GM21825 (cell line): ENCODE measurements at regions not wholly inside any gene's neighbourhood (a gene's known extent, or its start where the extent isn't known, plus 50 kb on each side); places are given as distances from the start of the nearest gene placed in this dataset.

ENCODE experiments used
- ATAC-seq: cut with Tn5 transposase; IDR thresholded peaks from one replicate; pipeline ENCODE4 v1.9.1; 2021; ENCODE audit warnings: mild to moderate bottlenecking, moderate library complexity; ENCODE audit not compliant: unreplicated experiment

DNA sequence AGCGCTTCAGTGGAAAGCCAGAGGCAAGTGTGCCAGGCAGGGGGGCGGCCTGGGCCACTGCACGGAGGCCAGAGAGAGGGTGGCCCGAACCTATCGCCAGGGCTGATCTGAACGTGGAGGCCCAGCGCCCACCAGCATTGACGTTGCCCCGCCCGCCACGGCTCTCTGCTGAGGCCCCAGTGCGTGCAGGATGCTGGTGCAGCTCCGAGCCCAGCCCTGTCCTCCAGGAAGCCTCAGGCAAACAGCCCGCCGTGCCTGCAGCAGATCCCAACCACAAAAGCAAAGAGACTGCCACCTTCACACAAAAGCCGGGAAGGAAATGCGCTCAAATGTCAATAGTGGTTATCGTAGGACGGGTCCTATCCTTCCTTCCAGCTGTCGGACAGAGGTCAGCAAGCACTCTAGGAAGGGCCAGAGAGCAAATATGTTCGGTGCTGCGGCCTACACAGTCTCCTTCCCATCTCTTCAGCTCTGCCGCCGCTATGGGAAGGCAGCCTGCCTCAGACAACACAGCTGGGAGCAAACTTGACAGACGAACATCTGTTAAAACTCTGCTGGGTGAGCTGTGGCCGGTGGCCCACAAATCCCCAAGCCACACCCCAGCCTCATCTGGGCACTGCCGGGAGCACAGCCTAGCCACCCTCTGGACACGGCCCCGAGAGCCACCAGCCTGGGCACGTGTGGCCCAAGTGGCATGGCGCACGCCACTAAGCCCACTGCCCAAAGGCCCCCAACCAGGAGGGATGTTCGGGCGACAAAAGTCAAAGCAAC is 146.2 kb downstream of the CRYBB2 start:
- ATAC-seq, result no peak

DNA sequence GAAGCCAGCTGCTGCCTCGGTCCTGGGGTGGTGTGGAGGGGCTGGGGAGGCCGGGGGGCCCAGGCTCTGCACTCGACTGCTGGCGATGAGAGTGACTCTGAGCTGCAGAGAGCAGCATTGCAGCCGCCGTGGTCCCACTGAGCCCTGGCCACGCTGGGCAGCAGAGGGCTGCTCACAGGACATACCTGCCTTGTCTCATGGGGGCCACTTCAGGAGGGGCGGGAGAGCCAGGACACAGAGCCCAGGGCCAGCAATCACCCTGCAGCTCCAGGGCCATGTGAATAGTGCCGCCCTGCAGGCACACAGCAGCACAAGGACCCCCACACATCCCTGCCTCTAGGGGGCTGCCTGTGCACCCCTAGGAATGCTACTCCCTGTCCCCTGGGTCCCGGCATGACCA is 147.0 kb downstream of the CRYBB2 start:
- ATAC-seq, result no peak

DNA sequence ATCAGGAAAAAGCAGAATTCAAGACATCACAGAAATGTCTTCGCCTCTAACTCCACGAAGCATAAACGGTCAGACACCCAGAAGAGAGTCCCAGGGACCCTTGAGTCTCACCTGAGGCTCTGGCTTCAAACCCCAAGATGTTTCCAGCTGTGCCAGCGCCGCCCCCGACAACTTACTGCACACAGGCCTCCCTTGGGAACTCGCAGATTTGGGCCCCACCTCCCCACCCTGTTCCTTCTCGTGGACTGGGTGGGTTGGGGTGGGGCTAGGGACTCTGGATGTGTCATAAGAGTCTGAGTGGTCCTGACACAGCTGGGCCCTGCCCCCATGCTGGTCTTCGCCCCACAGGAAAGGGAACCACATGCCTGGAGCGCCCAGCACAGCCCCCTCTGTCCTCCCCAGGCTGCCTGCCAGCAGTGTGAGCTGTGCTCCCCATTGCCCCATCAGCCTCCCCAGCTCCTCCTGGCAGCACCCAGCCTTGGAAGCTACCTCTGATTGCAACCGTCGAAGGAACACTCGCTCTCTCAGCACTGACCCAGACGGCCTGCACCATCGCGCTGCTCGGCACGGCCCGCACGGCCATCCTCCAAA is 147.5 kb downstream of the CRYBB2 start:
- ATAC-seq, result no peak

DNA sequence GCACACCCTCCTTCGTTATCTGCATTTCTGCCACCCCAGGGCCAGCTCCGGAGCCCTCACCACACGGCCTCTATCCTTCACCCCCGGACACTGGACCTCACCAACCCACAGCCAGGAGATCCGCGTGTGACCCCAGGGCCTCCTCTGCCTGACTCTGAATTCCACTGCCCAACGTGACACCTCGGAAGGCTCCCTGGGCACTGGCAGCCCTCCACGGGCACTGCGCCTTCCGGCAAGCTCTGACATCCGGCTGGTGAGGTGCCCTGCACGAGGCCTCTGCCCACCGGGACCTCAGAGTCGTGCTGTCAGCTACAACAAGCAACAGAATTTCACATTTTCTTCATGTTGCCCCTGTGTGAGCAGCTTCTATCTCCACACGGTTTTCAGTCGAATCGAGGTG is 148.3 kb downstream of the CRYBB2 start:
- ATAC-seq, result no peak

DNA sequence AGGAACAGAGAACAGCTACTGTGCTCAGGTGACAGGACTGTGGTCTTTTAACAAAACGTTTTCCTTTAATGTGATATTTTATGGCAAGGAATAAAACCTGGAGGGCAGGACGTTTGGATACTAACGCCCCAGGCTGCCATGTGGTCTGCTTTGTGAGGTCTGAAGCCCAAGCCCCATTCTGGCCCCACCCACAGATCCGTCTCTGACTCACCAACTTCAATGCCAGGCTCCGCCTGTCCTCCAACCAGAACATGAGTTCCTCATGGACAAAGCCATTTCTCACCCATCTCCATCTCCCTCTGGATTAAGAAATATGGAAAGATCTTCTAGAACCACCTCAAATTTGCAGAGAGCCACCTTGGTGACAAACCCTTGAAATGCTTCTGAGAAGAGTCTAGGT is 148.8 kb downstream of the CRYBB2 start:
- no peak for ATAC-seq

DNA sequence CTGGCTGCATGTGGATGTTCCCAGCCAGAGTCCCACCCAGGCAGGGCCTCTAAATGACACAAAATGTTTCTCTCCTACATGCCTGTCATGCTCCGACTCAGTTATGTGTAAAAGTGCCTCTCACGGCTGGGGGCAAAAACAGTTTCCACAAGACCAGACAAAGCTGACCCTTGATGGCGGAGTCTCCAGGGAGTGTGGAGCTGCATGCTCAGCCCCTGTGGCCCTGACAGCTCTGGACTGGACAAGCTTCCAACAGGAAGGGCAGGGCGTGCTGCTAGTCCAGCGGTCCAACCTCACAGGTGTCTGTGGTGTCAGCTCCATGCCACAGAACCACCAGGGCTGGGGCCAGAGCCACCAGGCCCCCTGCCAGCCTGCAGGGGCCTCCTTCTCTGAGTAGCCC is 149.6 kb downstream of the CRYBB2 start:
- no peak for ATAC-seq

DNA sequence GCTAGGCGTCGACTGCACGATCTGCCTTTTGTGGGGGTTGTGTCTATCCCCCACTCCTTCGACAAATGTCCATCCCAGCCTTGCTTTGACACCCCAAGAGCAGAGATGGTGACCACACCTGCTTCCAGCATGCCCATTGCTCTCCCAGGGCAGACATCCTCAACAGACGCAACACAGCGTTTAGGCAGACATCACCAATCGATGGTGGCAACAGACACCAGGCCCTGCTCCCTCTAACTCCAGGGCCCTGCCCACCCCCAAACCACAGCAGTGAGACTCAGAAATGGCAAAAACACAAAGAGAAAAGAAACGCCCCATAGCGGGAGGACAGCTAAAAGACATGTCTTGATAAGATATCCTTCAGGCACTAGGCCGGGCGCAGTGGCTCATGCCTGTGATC is 150.9 kb downstream of the CRYBB2 start:
- no peak for ATAC-seq

DNA sequence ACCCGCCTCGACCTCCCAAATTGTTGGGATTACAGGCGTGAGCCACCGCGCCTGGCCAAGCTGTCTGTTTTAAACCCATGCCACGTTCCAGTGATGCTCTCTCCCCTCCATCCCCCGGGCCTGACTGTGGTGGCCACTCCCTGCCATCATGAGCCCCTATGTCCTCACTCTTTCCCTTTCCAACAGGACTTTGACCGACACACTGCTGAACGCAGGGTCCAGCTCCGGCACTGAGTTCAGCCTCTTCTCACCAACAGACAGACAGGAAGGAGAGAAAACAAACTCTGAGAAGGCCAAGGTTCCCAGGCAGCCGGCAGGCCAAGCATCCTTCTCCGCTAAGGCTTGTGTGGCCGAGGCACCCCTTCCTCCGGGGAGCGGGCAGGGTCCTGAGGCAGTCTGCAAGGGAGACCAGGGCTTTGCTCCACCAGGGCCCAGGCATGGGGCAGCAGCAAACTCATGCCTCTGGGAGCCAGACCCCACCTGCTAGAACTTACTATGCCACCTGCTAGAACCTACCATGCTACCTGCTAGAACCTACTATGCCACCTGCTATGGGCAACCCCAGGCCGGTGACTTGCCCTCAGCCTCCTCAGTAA is 152.7 kb downstream of the CRYBB2 start:
- ATAC-seq, result no peak

DNA sequence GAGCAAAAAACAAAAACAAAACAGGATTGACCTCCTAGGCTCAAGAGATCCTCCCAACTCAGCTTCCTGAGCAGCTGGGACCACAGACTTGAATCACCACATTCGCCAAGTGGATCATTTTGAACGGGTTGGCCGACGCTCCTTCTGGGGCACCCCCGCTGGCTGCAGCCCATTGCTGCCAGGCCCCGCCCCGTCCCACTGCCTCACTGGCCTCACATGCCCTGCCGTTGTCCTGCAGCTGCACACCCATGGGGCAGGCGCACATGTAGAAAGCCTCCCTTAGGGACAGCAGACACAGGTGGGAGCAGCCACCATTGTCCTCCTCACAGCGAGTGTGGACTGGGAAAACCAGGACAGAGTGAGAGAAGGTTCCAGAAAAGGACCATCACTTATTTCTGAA is 154.5 kb downstream of the CRYBB2 start:
- no peak for ATAC-seq

DNA sequence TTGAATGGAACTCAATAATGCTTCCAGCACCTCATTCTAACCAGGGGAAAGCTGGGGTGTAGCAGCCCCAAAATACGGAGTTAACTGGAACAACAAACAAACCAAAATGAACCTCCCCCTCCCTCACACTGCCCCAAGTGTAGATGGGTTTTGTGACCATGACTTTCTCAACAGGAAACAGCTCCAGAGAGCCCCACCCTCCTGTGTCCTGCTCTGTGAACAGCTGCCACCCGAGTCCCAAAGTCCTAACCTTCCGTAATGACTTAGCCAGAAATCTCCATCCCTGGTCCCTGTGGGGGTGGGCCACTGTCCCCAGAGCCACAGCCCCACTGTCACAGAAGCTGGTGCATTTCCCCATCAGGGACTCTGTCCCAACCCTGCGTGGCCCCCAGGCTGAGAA is 155.4 kb downstream of the CRYBB2 start:
- no peak for ATAC-seq

DNA sequence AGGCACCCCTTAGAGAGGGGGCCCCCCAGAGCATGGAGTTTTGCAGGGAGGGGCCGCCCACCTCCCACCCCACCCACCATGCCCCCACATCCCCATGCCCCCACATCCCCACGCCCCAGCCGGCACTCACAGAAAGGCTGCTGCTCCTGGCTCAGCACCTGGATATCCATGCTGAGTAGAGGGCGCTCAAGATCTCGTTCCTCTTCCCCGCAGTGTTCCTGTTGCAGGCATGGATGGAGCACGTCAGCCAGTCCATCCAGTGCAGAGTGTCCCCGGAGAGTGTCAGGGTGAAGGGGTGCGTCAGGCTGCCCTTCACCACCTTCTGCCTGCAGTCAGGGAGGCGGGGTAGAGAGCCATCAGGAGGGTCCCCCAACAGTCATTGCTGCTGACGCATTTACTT is 156.2 kb downstream of the CRYBB2 start:
- ATAC-seq, result no peak

DNA sequence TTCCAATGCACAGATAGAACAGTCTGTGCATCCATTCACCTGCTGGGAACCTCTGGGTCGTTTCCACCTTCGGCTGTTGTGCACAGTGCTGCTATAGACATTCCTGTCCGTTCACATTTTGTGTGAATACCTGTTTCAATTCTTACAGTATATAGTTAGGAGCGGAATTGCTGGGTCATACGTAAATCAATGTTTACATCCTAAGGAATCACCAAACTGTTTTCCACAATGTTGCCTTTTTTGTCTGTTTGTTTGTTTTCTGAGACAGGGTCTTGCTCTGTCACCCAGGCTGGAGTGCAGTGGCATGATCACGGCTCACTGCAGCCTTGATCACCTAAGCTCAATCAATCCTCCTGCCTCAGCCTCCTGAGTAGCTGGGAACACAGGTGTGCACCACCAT is 158.3 kb downstream of the CRYBB2 start:
- ATAC-seq, result no peak

DNA sequence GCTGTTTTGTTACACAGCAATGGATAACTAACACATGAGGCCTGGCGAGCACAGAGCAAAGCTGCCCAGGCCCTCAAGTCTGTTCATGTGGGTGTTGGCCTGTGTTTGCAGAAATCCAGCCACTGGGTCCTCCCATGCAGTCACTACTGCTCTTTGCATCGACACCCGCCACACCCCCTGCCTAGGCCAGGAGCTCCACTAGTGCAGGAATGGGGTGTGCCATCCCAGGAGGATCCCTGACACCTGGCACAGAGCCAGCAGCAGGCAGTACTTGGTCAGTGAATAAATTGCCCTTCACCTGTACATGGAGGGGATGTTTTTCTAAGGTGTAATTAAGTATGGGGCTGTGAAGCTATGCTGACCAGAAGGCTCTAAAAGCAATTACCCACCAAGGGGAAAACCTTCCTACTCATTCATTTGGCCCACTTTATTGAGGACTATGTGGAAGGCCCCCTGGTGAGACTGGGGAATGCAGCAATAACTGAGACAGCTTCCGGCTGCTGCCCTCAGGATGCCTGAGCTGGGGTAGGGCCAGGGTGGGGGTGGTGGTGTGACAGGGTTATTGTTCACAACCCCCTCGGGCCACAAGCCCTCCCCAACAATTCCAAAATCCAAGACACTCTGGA is 160.8 kb downstream of the CRYBB2 start:
- ATAC-seq, result no peak

DNA sequence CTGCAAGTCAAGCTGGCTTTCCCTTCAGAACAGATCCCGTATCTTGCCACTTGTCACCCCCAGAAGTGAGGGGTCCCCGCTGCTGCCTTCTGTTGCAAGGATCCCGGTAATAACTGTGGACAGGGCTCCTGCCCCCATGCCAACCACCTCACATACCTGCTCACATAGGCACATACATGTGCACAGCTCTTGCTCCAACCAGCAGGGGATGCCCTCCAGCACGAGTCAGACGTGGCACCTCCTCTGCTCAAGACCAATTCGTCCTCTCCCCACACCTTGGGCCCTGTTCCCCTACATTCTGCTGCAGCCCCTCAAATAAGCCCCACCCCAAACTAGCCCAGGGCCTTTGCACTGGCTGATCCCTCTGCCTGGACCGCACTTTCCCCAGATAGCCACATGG is 163.3 kb downstream of the CRYBB2 start:
- no peak for ATAC-seq

DNA sequence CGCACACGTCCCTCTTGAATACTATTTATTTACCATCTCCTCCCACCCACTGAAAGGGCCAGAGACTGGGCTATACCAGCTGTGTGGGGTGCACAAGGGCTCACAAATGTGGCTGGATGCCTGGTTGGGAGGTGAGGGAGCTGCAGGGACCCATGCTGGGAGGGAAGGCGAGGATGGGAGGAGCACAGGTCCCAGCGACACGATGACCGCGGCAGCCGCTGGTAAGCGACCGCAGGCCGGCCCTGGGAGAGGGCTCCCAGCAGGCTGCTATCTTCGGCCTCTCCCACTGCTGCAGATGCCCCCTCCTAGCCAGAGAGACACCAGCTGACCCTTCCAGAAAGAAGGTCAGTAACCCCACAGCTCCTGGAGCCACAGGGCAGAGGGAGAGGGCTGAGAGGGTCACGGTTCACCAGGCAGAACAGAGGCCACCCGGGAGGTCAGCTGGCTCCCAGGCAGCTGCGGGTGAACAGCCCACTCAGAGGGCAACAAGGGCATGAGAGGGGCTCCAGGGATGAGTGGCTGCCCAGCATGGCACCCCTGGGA is 163.9 kb downstream of the CRYBB2 start:
- no peak for ATAC-seq

DNA sequence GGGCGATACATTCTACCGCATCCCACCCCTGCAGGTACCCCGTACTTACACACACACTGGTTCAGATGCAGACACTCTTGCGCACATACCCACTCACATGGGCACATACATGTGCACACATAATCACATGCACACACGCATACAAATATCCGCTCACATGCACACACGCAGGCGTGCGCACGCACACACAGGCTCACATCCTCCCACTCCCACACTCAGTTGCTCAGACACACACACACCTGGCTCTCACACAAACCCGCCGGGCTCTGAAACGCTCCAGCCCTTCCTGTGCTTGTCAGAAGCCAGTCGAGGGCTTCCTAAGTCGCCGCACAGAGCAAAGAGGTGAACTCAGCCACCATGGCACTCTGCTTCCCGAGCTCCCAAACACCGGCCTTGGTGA is 164.5 kb downstream of the CRYBB2 start:
- no peak for ATAC-seq

DNA sequence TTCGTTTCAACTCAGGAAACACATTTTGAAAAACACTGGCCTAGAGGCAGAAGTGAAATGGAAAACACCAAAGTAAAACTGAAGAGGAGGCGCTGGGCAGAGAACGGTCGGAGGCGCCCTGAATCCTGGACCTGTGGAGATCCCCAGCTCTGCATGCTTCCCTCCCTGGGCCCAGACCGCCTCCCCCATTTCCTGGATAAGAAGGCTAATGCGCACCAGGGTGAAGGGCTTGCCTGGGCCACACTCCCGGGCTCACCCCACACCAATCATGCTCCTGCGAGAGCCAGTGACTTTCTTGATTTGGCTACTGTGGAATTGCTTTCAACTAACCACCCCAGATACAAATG is 167.1 kb downstream of the CRYBB2 start:
- ATAC-seq, result no peak

DNA sequence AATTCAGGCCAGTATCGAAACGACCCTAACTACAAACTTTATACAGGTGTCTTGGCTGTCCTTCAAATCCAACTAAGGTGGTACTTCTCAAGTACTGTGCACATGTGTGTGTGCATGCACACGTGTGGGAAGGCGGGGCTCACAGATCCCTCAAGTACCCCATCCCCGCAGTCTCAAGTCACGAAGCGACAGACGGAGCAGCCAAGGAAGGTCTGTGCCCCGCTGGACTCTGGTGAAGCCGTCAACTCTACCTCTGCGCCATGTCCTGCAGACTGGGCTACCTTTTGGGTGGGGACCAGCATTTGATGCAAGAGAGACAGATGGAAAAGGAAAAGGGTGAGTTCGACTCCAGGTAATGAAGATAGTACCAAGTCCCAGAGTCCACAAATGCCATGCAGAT is 169.0 kb downstream of the CRYBB2 start:
- no peak for ATAC-seq

DNA sequence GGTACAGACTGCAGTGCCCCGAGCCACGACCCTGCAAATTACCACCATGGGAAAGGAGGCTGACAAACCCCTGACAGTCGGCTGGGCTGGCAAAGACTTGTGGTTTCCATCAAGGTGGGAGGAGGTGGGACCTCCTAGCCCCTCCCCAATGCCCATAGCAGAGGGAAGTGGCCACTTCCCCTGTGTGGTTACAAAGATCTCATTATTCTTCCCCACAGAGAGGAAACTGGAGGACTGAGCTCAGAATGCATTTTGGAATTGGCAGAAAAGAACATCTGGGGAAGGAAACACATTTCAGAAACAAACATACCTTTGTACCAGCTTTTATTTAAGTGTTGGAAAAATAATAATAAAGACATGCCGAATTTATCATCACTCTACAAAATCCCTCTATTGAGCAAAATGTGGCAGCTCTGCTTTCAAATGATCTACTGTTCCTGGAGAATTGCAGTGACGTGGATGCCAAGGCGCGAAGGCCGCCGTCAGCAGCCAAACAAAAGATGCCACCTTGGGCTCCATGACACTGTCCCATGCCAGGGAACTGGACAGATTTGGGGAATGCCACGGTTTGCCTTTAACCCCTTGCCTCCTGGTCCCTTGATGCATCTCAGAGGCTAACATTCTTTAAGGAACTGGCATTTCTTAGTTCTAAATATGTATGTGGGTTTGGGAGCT is 169.6 kb downstream of the CRYBB2 start:
- ATAC-seq, result no peak

DNA sequence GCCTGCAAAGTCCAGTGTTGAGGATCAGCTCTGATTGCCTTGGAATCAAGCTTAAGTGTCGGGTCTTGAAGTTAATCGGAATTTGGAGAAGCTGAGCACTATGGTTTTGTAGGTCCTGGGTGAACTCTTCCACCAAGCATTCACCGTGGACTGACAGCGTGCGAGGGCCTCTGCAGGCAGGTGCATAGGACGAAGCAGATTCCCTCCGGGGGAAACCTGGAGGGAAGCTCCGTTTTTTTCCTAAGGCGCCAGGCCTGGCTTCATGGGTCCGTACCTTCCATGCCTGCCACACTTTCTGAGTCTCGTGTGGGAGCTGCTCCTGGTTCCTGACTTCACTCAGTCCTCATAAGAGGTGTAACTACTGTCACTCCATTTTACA is 170.1 kb downstream of the CRYBB2 start:
- no peak for ATAC-seq
